ENCODE measurements at regions not wholly inside any gene's neighbourhood (a gene's known extent, or its start where the extent isn't known, plus 50 kb on each side); places are given as distances from the start of the nearest gene placed in this dataset.
"Not testable (repeated sequence)": the region's sequence is repeated elsewhere in the genome, so short reads cannot be mapped to it uniquely, and the experiment has no call there.

DNA sequence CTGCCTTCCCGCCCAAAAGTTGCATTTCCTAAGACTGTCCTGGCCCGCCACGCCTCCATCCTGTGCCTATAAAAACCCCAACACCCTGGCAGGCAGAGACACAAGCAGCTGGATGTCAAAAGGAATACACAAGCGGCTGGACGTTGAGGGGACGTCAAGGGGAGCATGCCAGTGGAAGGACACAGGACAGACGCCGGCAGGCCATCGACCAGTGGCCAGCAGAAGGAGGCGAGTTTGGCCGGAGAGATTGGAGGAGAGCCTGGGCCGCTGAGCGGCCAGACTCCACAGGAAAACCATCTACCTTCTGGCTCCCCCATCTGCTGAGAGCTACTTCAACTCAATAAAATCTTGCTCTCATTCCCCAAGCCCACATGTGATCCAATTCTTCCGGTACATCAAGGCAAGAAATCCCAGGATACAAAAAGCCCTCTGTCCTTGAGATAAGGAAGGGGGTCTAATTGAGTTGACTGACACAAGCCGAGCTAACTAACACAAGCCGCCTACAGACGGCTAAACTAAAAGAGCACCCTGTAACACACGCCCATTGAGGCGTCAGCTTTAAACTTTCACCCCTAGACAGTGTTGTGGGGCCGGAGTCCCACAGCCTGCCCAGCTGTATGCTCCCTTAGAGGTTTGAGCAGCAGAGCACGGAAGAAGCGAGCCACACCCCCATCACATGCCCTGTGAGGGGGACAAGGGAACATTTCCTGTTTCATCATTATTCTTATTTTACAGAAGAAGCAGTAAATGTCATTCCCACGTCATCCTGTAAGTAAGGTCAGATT lies 150.3 kb upstream of the PHYHIPL start:
- Histone ChIP-seq H3K27me3 (no peaks in the 10 kb centered on the region), H3K4me3 (no peak overlapping the region), H3K27ac (replicated peaks in 1 of 4) (no peak overlapping the region), H3K9me3 (no peaks in the 10 kb centered on the region), H3K4me1 (no peaks in the 10 kb centered on the region), H3K36me3 (no peaks in the 10 kb centered on the region)
- no peak for DNase-seq (ENCODE audit: extremely low spot score)
- 85% methylated on average over 20 of the region's 23 CpGs for WGBS
- intact Hi-C loops (cut with DNase I): no loop called here
- TF ChIP-seq POLR2A (IDR thresholded peaks at IDR 0.05; ENCODE audit: low read depth) (no peak), POLR2AphosphoS5 (IDR thresholded peaks at IDR 0.05) (no peak)
- TF ChIP-seq, protein P1, sequence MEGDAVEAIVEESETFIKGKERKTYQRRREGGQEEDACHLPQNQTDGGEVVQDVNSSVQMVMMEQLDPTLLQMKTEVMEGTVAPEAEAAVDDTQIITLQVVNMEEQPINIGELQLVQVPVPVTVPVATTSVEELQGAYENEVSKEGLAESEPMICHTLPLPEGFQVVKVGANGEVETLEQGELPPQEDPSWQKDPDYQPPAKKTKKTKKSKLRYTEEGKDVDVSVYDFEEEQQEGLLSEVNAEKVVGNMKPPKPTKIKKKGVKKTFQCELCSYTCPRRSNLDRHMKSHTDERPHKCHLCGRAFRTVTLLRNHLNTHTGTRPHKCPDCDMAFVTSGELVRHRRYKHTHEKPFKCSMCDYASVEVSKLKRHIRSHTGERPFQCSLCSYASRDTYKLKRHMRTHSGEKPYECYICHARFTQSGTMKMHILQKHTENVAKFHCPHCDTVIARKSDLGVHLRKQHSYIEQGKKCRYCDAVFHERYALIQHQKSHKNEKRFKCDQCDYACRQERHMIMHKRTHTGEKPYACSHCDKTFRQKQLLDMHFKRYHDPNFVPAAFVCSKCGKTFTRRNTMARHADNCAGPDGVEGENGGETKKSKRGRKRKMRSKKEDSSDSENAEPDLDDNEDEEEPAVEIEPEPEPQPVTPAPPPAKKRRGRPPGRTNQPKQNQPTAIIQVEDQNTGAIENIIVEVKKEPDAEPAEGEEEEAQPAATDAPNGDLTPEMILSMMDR (IDR thresholded peaks at IDR 0.05): no peak

DNA sequence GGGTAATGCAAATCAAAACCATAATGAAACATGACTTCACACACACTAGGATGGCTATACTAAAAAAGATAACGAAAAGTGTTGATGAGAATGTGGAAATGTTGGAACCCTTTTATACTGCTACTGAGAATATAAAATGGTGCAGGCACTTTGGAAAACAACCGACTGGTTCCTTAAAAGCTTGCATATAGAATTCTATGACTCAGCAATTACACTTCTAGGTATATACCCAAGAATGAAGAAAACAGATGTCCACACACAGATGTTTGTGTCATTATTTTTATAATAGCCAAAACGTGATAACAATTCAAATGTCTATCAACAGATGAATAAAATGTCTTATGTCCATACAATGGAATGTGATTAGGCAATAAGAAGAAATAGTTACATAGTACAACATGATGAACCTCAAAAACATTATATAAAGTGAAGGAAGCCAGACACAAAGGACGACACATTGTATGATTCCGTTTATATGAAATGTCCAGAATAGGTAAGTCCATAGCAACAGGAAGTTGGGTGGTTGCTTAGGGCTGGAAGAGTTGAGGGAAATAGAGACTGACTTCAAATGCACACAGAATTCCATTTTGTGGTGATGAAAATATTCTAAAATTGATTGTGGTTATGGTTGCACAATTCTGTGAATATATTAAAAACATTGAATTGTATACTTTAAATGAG lies 148.3 kb upstream of the PHYHIPL start:
- TF ChIP-seq POLR2AphosphoS5 (IDR thresholded peaks at IDR 0.05): no peak
- TF ChIP-seq EP300 (IDR thresholded peaks at IDR 0.05): no peak
- no peak for TF ChIP-seq POLR2A (IDR thresholded peaks at IDR 0.05; ENCODE audit: low read depth)
- TF ChIP-seq, protein P1 (IDR thresholded peaks at IDR 0.05): no peak
- no peaks in the 10 kb centered on the region for H3K27me3 ChIP-seq
- no peaks in the 10 kb centered on the region for H3K4me1 ChIP-seq
- no peak for DNase-seq (ENCODE audit: extremely low spot score)
- H3K36me3 ChIP-seq: no peaks in the 10 kb centered on the region
- no peak overlapping the region for H3K27ac ChIP-seq (replicated peaks in 1 of 4)
- intact Hi-C loops (cut with DNase I): no loop called here
- H3K9me3 ChIP-seq: no peaks in the 10 kb centered on the region
- H3K4me3 ChIP-seq: no peak overlapping the region
- WGBS: 68% methylated on average over 5 of the region's 5 CpGs

DNA sequence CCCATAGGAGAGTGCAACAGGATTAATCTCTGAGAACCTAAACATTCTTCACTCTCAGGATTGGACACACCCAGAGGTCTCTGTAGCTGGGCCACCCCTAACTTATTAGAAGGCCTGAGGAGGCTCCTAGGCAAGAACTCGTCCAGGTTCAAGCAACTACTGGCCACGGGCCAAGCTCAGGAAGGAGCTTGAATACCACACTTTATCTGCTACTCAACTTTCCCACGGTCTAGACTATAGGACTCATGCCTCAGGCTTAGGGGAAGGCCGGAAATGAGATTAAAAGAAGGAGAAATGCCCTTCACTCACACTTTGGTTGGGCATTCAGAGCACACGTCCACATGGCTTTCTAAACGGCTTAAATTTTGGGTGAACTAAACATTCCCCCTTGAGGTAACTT lies 142.8 kb upstream of the PHYHIPL start:
- Histone ChIP-seq H3K27ac (replicated peaks in 1 of 4) (no peak overlapping the region), H3K4me1 (peaks cover 0 to 4% (median 0%) of the 10 kb centered on the region in 4 donors), H3K4me3 (no peak overlapping the region), H3K36me3 (no peaks in the 10 kb centered on the region), H3K9me3 (no peaks in the 10 kb centered on the region), H3K27me3 (no peaks in the 10 kb centered on the region)
- intact Hi-C loops (cut with DNase I): no loop called here
- WGBS: 75% methylated on average over 6 of the region's 6 CpGs
- TF ChIP-seq POLR2A (IDR thresholded peaks at IDR 0.05; ENCODE audit: low read depth) (no peak), EP300 (IDR thresholded peaks at IDR 0.05) (no peak)
- no peak for DNase-seq (ENCODE audit: extremely low spot score)

DNA sequence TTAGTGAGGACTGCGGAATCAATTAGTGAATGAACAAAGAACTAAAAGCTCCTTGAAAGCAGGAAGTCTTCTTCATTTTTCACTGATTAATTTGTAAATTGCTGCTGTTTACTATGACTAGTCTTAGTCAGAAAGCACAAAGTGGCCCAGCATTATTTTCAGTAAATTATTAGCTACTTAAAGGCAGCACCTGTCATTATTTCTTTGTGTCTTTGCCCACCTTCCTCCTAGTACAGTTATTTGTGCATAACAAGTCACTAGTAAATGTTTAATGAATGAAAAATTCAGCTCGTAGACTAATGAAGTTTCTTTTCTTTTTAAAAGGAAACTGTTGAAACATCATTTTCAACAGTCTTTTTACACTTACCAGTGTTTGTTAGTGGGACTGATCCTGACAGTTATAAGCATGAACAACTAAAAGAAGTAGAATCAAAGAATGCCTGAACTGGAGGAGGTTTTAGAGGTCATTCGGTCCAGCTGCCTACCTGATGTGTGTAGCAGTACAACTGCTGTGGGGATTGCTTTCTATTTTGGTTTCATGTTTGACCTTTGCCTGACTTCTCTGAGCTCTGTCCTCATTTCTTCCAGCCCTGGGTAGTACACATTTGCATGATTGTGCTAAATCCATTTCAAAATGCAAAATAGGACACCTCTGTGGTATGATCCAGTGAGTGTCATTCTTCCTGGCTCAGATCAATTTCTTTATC lies 140.0 kb upstream of the PHYHIPL start:
- 89% methylated on average over 3 of the region's 3 CpGs for WGBS
- H3K36me3 ChIP-seq: no peaks in the 10 kb centered on the region
- no peaks in the 10 kb centered on the region for H3K27me3 ChIP-seq
- intact Hi-C loops (cut with DNase I): no loop called here
- H3K4me3 ChIP-seq: no peak overlapping the region
- peaks cover 0 to 4% (median 0%) of the 10 kb centered on the region in 4 donors for H3K4me1 ChIP-seq
- DNase-seq (ENCODE audit: extremely low spot score): no peak
- TF ChIP-seq POLR2AphosphoS5 (IDR thresholded peaks at IDR 0.05) (no peak), POLR2A (IDR thresholded peaks at IDR 0.05; ENCODE audit: low read depth) (no peak)
- no peaks in the 10 kb centered on the region for H3K9me3 ChIP-seq
- no peak overlapping the region for H3K27ac ChIP-seq (replicated peaks in 1 of 4)

DNA sequence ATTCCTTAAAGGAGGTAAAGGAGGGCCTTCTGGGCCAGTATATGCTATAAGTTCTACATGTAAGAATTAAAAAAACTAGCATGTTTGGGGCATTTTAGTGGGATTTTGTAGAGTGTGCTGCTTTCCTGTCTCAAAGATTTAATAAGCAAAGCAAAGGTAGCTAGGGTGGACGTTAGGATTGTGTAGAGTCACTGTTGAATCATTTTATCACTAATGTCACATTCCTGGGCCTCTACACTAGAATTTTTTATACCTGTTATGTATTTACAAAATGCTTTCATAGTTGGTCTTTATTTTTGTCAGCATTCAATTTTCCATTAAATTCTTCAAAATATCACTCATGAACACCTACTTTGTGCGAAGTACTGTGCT lies 139.4 kb upstream of the PHYHIPL start:
- no peak overlapping the region for H3K4me3 ChIP-seq
- H3K9me3 ChIP-seq: no peaks in the 10 kb centered on the region
- no peak for DNase-seq (ENCODE audit: extremely low spot score)
- H3K27me3 ChIP-seq: no peaks in the 10 kb centered on the region
- no peak for TF ChIP-seq POLR2AphosphoS5 (IDR thresholded peaks at IDR 0.05)
- H3K4me1 ChIP-seq: peaks cover 0 to 4% (median 0%) of the 10 kb centered on the region in 4 donors
- H3K36me3 ChIP-seq: no peaks in the 10 kb centered on the region
- no peak overlapping the region for H3K27ac ChIP-seq (replicated peaks in 1 of 4)
- intact Hi-C loops (cut with DNase I): no loop called here
- 88% methylated on average over 2 of the region's 2 CpGs for WGBS

DNA sequence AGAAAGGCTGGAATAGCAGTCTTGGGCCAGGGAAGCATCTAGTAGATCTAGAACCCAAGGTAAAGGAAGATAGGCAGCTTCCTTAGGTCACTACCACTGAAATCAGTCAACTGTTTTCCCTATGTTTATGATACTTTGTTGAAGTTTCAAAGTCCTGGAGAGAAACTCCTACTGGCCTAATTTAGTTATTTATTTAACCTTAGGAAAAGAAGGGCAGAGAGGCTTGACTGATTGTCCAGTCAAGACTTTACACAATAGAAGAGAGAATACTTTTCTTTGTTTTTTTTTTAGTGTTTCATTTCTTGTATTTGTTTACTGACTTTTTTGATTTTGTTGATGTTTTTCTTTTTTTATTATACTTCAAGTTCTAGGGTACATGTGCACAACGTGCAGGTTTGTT lies 138.9 kb upstream of the PHYHIPL start:
- 93% methylated on average over 1 of the region's 1 CpG for WGBS

DNA sequence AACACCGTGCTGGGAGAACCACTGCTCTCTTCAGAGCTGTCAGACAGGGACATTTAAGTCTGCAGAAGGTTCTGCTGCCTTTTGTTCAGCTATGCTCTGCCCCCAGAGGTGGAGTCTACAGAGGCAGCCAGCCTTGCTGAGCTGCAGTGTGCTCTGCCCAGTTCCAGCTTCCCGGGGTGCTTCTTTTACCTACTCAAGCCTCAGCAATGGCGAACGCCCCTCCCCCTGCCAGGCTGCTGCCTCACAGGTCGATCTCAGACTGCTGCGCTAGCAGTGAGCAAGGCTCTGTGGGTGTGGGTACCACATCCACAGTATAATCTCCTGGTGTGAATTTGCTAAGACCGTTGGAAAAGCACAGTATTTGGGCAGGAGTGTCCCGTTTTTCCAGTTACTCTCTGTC lies 133.1 kb upstream of the PHYHIPL start:
- H3K4me1 ChIP-seq; H3K4me3 ChIP-seq; H3K9me3 ChIP-seq; H3K27me3 ChIP-seq; DNase-seq (ENCODE audit: extremely low spot score); H3K27ac ChIP-seq (replicated peaks in 1 of 4); intact Hi-C loops (cut with DNase I); H3K36me3 ChIP-seq: not testable (repeated sequence)
- WGBS: 72% methylated on average over 3 of the region's 8 CpGs

More for the DNA sequence above, 138.9 kb upstream of the PHYHIPL start:
- intact Hi-C loops (cut with DNase I): no loop called here
- DNase-seq (ENCODE audit: extremely low spot score): no peak
- Histone ChIP-seq H3K27ac (replicated peaks in 1 of 4) (no peak overlapping the region), H3K9me3 (no peaks in the 10 kb centered on the region), H3K4me3 (no peak overlapping the region), H3K27me3 (no peaks in the 10 kb centered on the region), H3K36me3 (no peaks in the 10 kb centered on the region), H3K4me1 (peaks cover 0 to 4% (median 0%) of the 10 kb centered on the region in 4 donors)
- TF ChIP-seq POLR2A (IDR thresholded peaks at IDR 0.05; ENCODE audit: low read depth) (no peak), POLR2AphosphoS5 (IDR thresholded peaks at IDR 0.05) (no peak), EP300 (IDR thresholded peaks at IDR 0.05) (no peak)
- TF ChIP-seq, protein P1 (IDR thresholded peaks at IDR 0.05): no peak

All from esophagus muscularis mucosa (tissue), 4 donors.